DMS153 treated with DMSO at 0.1 percent for 48 hours (cell line): ENCODE measurements at regions not wholly inside any gene's neighbourhood (a gene's known extent, or its start where the extent isn't known, plus 50 kb on each side); places are given as distances from the start of the nearest gene placed in this dataset.

Experiments used
- DNase-seq: peaks from one replicate; lab custom pipeline; 2025; ENCODE audit not compliant: unreplicated experiment; lab: John Stamatoyannopoulos, UW

DNA sequence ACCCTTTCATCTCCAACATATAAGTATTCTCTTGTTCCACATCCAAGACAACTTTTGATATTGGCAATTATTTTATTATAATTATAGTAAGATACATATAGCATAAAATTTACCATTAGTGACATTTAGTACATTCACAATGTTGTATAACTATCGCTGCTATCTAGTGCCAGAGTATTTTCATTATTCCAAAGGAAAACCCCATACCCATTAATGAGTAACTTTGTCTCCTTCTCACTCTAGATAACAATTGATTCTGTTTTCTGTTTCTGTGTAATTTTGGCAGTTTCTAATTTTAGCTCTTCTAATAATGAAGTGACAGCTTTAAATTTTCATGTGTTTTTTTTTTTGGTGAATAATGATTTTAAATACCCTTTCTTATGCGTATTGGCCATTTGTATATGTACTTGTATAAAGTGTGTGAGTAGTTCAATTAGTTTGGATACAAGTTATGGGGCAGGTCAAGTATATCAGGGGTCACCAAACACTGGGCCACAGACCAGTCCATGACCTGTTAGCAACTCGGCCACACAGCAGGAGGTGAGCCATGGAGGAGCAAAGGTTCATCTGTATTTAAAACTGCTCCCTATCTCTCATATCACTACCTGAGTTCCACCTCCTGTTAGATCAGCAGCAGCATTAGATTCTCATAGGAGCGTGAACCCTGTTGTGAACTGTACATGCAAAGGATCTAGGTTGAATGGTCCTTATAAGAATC, 97.2 kb upstream of the SYT1 start:
- no peak for DNase-seq

- no peak for DNase-seq
These were observed 86.2 kb upstream of the SYT1 start for GRCh38 chr12:78778339-78778738.

DNA sequence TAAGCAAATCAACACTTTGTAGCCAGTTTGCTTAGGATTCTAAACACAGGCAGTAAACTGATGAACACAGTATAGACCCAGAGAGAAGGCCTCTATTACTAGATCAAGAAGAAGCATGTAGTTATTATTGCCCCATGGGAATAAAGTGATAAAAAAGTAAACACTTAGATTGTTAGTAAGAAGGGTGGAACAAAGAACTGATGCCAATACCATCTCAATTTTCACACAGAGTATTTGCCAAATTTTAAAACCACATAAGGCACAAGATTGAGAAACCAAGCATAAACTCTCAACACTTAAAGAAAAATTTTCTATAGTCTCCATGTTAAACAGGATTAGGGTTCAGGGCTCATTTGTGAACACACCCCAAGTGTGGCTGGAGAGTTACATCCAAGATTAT, 77.0 kb upstream of the SYT1 start:
- DNase-seq, result no peak

DNA sequence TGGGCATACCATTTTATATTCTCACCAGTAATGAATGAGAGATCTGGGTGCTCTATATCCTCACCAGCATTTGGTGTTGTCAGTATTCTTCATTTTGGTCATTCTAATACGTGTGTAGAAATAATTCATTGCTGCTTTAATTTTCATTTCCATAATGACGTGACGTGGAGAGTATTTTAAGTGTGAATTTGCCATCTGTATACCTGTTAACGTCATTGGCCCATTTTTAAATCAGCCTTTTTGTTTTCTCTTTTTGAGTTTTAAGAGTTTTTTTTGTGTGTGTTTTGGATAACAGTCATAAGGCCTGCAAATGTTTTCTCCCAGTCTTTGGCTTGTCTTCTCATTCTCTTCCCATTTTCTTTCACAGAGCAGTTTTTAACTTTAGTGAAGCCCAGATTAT, 74.4 kb upstream of the SYT1 start:
- DNase-seq, result no peak

GRCh38 chr12:78792052-78792698, 72.4 kb upstream of the SYT1 start:
- no peak for DNase-seq

DNA sequence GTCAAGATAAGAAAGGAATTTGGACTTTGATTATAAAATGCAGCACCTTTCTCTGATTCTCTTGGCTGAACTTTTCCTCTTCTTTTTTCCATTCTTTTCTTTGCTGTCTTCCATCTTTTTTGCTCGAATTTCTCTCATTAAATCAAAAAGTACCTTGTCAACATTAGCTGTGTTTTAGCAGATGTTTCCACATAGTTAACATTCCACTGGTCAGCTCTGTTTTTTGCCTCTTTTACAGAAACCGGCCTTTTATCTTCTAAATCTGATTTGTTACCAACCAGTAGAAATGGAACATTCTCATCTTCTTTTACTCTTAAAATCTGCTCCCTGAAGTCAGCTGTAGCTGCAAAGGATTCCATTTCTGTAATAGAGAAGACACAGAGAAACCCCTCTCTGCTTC, 71.1 kb upstream of the SYT1 start:
- no peak for DNase-seq

DNA sequence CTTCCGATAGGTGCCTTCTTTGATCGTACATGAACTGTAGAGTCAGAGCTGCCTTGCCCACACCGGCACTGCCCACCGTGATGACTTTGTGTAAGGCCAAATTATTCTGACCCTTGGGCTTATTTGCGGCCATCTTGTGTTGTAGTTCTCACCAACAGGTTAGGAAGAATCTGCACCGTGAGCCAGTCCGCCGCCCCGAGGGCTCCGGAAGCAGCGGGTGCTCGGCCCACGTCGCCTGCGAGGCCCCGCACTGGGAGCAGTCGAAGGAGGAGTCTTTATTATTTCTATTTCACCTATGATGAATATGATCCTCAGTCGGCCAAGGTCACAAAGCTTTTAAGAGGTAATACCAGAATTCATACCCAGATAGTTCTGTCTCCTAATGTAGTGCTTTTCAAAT, 70.6 kb upstream of the SYT1 start:
- DNase-seq, result no peak

- no peak for DNase-seq
These were observed 68.6 kb upstream of the SYT1 start for GRCh38 chr12:78795934-78796445.

DNA sequence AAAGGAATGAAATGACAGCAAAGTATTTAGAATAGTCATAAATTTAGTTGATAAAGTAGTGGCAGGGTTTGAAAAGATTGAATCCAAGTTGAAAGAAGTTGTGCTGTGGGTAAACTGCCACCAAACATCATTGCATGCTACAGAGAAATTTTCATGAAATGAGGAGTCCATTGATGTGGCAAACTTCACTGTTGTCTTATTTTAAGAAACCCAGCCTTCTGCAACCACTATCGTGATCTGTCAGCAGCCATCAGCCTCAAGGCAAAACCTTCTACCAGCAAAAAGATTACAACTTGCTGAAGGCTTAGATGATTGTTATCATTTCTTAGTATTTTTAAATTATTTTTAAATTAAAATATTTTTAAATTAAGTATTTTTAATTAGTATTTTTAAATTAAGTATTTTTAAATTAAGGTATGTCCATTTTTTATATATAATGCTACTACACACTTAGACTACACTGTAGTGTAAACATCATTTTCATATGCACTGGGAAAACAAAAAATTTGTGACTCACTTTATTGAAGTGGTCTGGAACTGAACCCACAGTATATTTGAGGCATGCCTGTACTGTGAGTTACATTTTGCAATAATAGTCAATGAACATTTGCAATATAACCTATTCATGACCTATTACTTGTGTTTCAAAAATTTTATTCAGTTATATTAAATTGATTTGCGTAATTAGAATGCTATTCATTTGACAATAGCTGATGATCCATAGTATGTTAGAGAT, 67.2 kb upstream of the SYT1 start:
- DNase-seq, result no peak

- no peak for DNase-seq
These were observed 64.9 kb upstream of the SYT1 start for GRCh38 chr12:78799649-78800048.

DNA sequence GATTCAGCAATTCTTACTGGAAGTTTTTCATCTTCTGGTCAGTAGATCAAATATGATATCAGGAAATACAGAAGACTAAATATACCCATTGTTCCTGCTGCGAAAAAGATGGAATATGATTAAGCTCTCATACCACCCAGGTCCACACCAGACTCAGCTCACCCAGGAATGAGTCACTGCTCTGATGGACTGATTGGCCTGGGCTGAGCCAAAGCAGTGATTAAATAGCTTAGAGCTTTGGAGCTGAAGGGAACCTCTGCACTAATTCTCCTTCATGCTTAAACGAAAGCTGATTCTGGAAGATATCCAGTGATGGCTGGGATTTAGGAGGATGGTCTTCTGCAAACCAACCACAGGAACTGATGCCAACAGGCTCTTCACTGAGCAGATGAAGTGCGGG, 62.0 kb upstream of the SYT1 start:
- no peak for DNase-seq

DNA sequence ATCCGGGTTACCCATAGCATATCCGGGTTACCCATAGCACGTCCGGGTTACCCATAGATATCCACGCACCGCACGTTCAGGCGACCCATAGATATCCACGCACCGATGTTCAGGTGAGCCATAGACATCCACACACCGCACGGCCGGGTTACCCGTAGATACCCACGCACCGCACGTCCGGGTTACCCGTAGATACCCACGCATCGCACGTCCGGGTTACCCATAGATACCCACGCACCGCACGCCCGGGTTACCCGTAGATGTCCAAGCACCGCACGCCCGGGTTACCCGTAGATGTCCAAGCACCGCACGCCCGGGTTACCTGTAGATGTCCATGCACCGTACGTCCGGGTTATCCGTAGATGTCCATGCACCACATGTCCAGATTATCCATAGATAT, 60.3 kb upstream of the SYT1 start:
- no peak for DNase-seq
